ENCODE measurements at regions not wholly inside any gene's neighbourhood (a gene's known extent, or its start where the extent isn't known, plus 50 kb on each side); places are given as distances from the start of the nearest gene placed in this dataset.
"Not testable (repeated sequence)": the region's sequence is repeated elsewhere in the genome, so short reads cannot be mapped to it uniquely, and the experiment has no call there.

GRCh38 chr4:176571206-176571605, 221.5 kb downstream of the VEGFC start:
- no peak for DNase-seq (ENCODE audit: low spot score)

GRCh38 chr4:176575141-176575730, 217.5 kb downstream of the VEGFC start:
- no peak for DNase-seq (ENCODE audit: low spot score)

GRCh38 chr4:176579226-176579625, 213.5 kb downstream of the VEGFC start:
- DNase-seq (ENCODE audit: low spot score), result no peak

- no peak for DNase-seq (ENCODE audit: low spot score)
These were observed 209.4 kb downstream of the VEGFC start for GRCh38 chr4:176583278-176583677.

- DNase-seq (ENCODE audit: low spot score), result no peak
These were observed 208.6 kb downstream of the VEGFC start for GRCh38 chr4:176584031-176584606.

- no peak for DNase-seq (ENCODE audit: low spot score)
These were observed 204.8 kb downstream of the VEGFC start for GRCh38 chr4:176587920-176588319.

GRCh38 chr4:176588436-176588835, 204.3 kb downstream of the VEGFC start:
- DNase-seq (ENCODE audit: low spot score), result no peak

GRCh38 chr4:176592976-176593670, 199.6 kb downstream of the VEGFC start:
- DNase-seq (ENCODE audit: low spot score), result no peak

GRCh38 chr4:176593943-176594342, 198.8 kb downstream of the VEGFC start:
- no peak for DNase-seq (ENCODE audit: low spot score)

GRCh38 chr4:176595257-176595656, 197.5 kb downstream of the VEGFC start:
- no peak for DNase-seq (ENCODE audit: low spot score)

- no peak for DNase-seq (ENCODE audit: low spot score)
These were observed 191.6 kb downstream of the VEGFC start for GRCh38 chr4:176601124-176601523.

- DNase-seq (ENCODE audit: low spot score), result no peak
These were observed 184.9 kb downstream of the VEGFC start for GRCh38 chr4:176607807-176608206.

GRCh38 chr4:176608346-176608745, 184.4 kb downstream of the VEGFC start:
- no peak for DNase-seq (ENCODE audit: low spot score)

GRCh38 chr4:176610594-176610993, 182.1 kb downstream of the VEGFC start:
- DNase-seq (ENCODE audit: low spot score), result no peak

GRCh38 chr4:176611381-176611780, 181.3 kb downstream of the VEGFC start:
- DNase-seq (ENCODE audit: low spot score), result no peak

GRCh38 chr4:176611951-176612350, 180.8 kb downstream of the VEGFC start:
- DNase-seq (ENCODE audit: low spot score), result no peak

- no peak for DNase-seq (ENCODE audit: low spot score)
These were observed 177.9 kb downstream of the VEGFC start for GRCh38 chr4:176614793-176615192.

GRCh38 chr4:176616151-176616550, 176.6 kb downstream of the VEGFC start:
- no peak for DNase-seq (ENCODE audit: low spot score)

- no peak for DNase-seq (ENCODE audit: low spot score)
These were observed 174.6 kb downstream of the VEGFC start for GRCh38 chr4:176618138-176618537.

GRCh38 chr4:176619430-176619829, 173.3 kb downstream of the VEGFC start:
- no peak for DNase-seq (ENCODE audit: low spot score)

GRCh38 chr4:176622251-176622948, 170.3 kb downstream of the VEGFC start:
- no peak for DNase-seq (ENCODE audit: low spot score)

GRCh38 chr4:176624983-176625610, 167.6 kb downstream of the VEGFC start:
- DNase-seq (ENCODE audit: low spot score), result not testable (repeated sequence)

- DNase-seq (ENCODE audit: low spot score), result no peak
These were observed 164.8 kb downstream of the VEGFC start for GRCh38 chr4:176627916-176628315.

Data from kidney capillary endothelial cell (primary cell).